Stomach (tissue), 8 donors: ENCODE measurements at regions not wholly inside any gene's neighbourhood (a gene's known extent, or its start where the extent isn't known, plus 50 kb on each side); places are given as distances from the start of the nearest gene placed in this dataset.

Experiments used
- DNase-seq, 2 donors: peaks; one replicate each; pipeline versions ENCODE4 v3.0.0 to v3.0.0-alpha.2; 2013 to 2019
- H3K27ac ChIP-seq, 5 donors: fragments of 200-600 bp in 4 of 5; sonication (generic) in 4 of 5; one replicate each; pipeline ENCODE4 v1.5.1; 2013 to 2019; ENCODE audit warnings: mild to moderate bottlenecking in 1 of 5, moderate library complexity in 1 of 5
- H3K27me3 ChIP-seq, 3 donors: fragments of 200-600 bp; sonication (generic); one replicate each; pipeline ENCODE4 v1.5.1; 2017 to 2019; ENCODE audit warnings: mixed run types in 1 of 3
- H3K36me3 ChIP-seq, 4 donors: fragments of 200-600 bp; sonication (generic); 1 replicate in 3 of 4; 2 replicates in 1 of 4; pipeline ENCODE4 v1.5.1; 2016 to 2019
- H3K4me1 ChIP-seq, 4 donors: fragments of 200-600 bp; sonication (generic); one replicate each; pipeline ENCODE4 v1.5.1; 2016 to 2019
- H3K4me3 ChIP-seq, 4 donors: fragments of 200-600 bp; sonication (generic) in 3 of 4; one replicate each; pipeline ENCODE4 v1.5.1; 2016 to 2019; ENCODE audit warnings: mild to moderate bottlenecking in 1 of 4
- H3K9me3 ChIP-seq, 4 donors: fragments of 200-600 bp; sonication (generic); one replicate each; pipeline ENCODE4 v1.5.1; 2016 to 2019
- CTCF ChIP-seq, 7 experiments: fragments of 450-650 bp in 4 of 7; fragments of 200-600 bp in 3 of 7; sonication (generic) in 3 of 7; IDR thresholded peaks; one replicate each; pipeline ENCODE4 v1.5.1; 2016 to 2019; ENCODE audit warnings: antibody characterized with exemption in 7 of 7, control low read depth in 2 of 7, mild to moderate bottlenecking in 1 of 7
- EP300 ChIP-seq: sonication (generic); formaldehyde crosslinking; IDR thresholded peaks from one replicate; pipeline ENCODE4 v1.6.1; 2017; ENCODE audit warnings: antibody characterized with exemption
- POLR2A ChIP-seq, 4 donors: fragments of 450-650 bp; IDR thresholded peaks; one replicate each; pipeline ENCODE4 v1.6.1; 2016; ENCODE audit warnings: antibody characterized with exemption in 4 of 4, control low read depth in 2 of 4, mild to moderate bottlenecking in 1 of 4, moderate library complexity in 1 of 4
- POLR2AphosphoS5 ChIP-seq, 3 donors: sonication (generic); formaldehyde crosslinking; IDR thresholded peaks; one replicate each; pipeline ENCODE4 v1.6.1; 2016; ENCODE audit warnings: antibody characterized with exemption in 3 of 3
- WGBS, 5 donors: extraction: QIAGEN DNeasy Blood & Tissue Kit in 3 of 5; methylation state at CpG; one replicate each; pipeline versions ENCODE4 v1.1.5 to v1.1.7; 2013 to 2018; 5-methylcytosine and 5-hydroxymethylcytosine counted together
- intact Hi-C: fragments of 100-400 bp; cut with DNase I; formaldehyde crosslinking; loops from one replicate; pipeline ENCODE4 v1.15.1; 2023; ENCODE audit warnings: low total_unique reads
- donor health status: healthy with polysubstance abuse.
- donor health status: Bipolar disorder and iron deficiency.
- donor health status: healthy.

- intact Hi-C loops: no loop called here
- Histone ChIP-seq H3K4me3 (no peak overlapping the region), H3K36me3 (no peaks in the 10 kb centered on the region), H3K4me1 (peaks cover 0 to 17% (median 9%) of the 10 kb centered on the region in 4 donors), H3K27ac (no peak overlapping the region), H3K9me3 (no peaks in the 10 kb centered on the region), H3K27me3 (no peaks in the 10 kb centered on the region)
- WGBS, 5 donors: 81 to 88% (median 84%) methylated on average over 7 of the region's 7 CpGs
- DNase-seq: no peak
- TF ChIP-seq POLR2A (IDR thresholded peaks at IDR 0.05) (no peak), POLR2AphosphoS5 (IDR thresholded peaks at IDR 0.05) (no peak), EP300 (no peak), CTCF (IDR thresholded peaks at IDR 0.05) (no peak)
Observed at GRCh38 chr6:167445568-167445967, 120.7 kb downstream of the TTLL2 start.

- Histone ChIP-seq H3K27ac (no peak overlapping the region), H3K36me3 (no peaks in the 10 kb centered on the region), H3K4me1 (peaks cover 0 to 17% (median 9%) of the 10 kb centered on the region in 4 donors), H3K27me3 (no peaks in the 10 kb centered on the region), H3K4me3 (no peak overlapping the region), H3K9me3 (no peaks in the 10 kb centered on the region)
- no peak for TF ChIP-seq CTCF (IDR thresholded peaks at IDR 0.05)
- TF ChIP-seq EP300: no peak
- no peak for TF ChIP-seq POLR2AphosphoS5 (IDR thresholded peaks at IDR 0.05)
- no peak for TF ChIP-seq POLR2A (IDR thresholded peaks at IDR 0.05)
- 80 to 92% (median 91%) methylated on average over 8 of the region's 8 CpGs for WGBS, 5 donors
- DNase-seq: no peak
- intact Hi-C loops: no loop called here
Observed at GRCh38 chr6:167446046-167446445, 121.2 kb downstream of the TTLL2 start.

GRCh38 chr6:167446971-167447370 is 122.1 kb downstream of the TTLL2 start:
- DNase-seq: no peak
- Histone ChIP-seq H3K9me3 (no peaks in the 10 kb centered on the region), H3K27me3 (no peaks in the 10 kb centered on the region), H3K27ac (no peak overlapping the region), H3K4me3 (no peak overlapping the region), H3K4me1 (peaks cover 0 to 12% (median 7%) of the 10 kb centered on the region in 4 donors), H3K36me3 (no peaks in the 10 kb centered on the region)
- no peak for TF ChIP-seq POLR2A (IDR thresholded peaks at IDR 0.05)
- no peak for TF ChIP-seq POLR2AphosphoS5 (IDR thresholded peaks at IDR 0.05)
- no peak for TF ChIP-seq CTCF (IDR thresholded peaks at IDR 0.05)
- no peak for TF ChIP-seq EP300
- intact Hi-C loops: no loop called here
- 87 to 92% (median 92%) methylated on average over 9 of the region's 9 CpGs for WGBS, 5 donors

- TF ChIP-seq POLR2AphosphoS5 (IDR thresholded peaks at IDR 0.05) (no peak), EP300 (no peak), CTCF (IDR thresholded peaks at IDR 0.05) (no peak), POLR2A (IDR thresholded peaks at IDR 0.05) (no peak)
- intact Hi-C loops: no loop called here
- WGBS, 5 donors: 83 to 98% (median 88%) methylated on average over 4 to 5 of the region's 5 CpGs
- H3K27me3 ChIP-seq: no peaks in the 10 kb centered on the region
- peak overlapping the region in 1 of 5 donors; percentile 48 for H3K27ac ChIP-seq
- DNase-seq: no peak
- H3K4me3 ChIP-seq: no peak overlapping the region
- H3K4me1 ChIP-seq: peaks cover 0 to 7% (median 5%) of the 10 kb centered on the region in 4 donors
- H3K36me3 ChIP-seq: no peaks in the 10 kb centered on the region
- H3K9me3 ChIP-seq: no peaks in the 10 kb centered on the region
Observed at GRCh38 chr6:167448378-167448777, 123.5 kb downstream of the TTLL2 start.
